Stimulated activated CD8-positive, alpha-beta memory T cell treated with anti-CD3 and anti-CD28 coated beads, Interleukin-7, amount 100 ng/mL, for 4 hours (primary cell): ENCODE measurements at regions not wholly inside any gene's neighbourhood (a gene's known extent, or its start where the extent isn't known, plus 50 kb on each side); places are given as distances from the start of the nearest gene placed in this dataset.

ENCODE experiments used
- DNase-seq, 2 donors: peaks; one replicate each; pipeline ENCODE4 v3.0.0-alpha.2; 2020; ENCODE audit warnings: low read depth in 2 of 2

DNA sequence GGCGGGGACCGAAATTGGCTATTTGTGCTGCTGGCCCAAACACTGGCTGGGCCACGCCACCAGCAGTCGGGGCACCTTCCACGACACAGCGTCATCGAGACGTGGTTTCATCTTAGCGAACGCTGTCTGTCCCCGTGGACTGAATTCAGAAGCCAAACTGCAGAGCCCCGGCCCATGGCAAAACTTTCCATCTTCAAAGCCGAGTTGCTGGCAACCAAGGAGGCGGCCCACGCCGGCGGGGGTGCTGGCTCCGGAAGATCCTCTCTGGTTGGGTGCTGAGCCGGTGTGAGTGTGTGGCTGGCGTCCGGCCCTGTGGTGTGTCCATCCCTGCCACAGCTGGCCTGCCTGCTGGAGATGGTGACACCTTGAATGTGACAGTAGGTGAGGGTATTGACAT lies 96.6 kb upstream of the ADRA2C start:
- DNase-seq: no peak

DNA sequence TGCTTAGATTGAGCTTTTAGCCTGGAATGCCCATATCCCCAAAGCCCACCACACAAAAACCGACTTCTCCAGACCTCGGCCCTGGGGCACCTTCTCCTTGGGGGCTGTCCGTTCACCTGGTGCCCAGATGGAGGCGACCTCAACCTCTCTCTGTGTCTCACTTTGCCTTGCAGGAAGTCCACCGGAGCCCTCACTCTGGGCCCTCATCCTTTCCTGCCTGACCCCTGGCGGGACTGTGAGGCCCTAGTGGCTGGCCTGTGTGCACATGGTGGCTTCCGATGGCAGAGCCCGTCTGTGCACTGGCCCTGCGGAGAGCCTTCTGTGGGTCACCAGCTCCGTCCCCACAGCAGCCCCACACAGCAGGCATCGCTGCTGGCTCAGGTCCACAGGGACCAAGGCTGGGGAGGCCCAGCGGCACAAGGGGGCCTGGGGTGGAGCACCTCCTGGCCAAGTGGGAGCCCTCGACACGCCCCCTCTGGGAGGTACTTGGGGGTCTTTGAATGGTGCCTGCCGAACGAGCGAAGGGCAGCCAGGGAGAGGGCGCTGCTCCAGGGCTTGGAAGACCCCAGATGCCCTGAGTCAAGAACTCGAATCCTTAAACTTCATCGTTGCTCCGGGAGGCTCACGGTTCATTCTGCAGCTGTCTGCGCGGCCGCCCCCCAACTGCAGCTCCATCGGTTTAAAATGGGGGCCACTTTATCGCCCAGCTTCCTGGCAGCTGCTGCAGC lies 97.2 kb upstream of the ADRA2C start:
- no peak for DNase-seq

DNA sequence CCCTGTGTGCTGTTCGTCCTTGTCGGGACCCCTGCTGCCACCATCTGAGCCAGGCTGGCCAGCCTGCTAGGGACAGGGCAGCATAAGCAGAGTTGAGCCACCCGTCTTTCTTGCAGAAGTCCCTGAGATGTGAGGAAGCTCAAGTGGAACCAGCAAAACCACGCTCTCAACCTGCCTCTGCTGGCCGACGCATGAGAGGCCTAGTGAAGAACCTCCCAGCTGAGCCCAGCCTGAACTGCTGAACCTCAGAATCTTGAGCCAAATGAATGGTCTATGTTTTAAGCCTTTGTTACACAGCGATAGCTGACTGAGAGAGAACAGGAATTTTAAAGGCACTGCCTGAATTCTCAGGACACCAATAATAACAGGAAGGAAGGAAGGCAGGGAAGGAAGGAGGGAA lies 98.9 kb upstream of the ADRA2C start:
- DNase-seq: no peak

DNA sequence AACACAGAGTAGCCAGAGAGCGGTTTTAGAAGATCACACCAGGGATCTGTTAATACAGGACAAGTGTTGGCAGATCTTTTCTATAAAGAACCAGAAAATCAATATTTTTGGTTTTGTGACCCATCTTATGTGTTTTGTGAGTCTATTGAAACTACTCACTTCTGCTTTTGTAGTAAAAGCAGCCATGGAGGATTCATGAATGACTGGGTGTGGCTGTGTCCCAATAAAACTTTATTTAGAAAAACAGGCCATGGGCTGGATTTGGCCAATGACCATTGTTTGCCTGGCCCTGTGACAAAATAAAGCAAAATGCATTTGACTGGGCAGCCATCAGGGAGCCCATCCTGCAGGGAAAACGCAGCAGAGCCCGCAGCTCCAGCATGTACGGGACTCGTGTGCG lies 99.9 kb upstream of the ADRA2C start:
- no peak for DNase-seq

DNA sequence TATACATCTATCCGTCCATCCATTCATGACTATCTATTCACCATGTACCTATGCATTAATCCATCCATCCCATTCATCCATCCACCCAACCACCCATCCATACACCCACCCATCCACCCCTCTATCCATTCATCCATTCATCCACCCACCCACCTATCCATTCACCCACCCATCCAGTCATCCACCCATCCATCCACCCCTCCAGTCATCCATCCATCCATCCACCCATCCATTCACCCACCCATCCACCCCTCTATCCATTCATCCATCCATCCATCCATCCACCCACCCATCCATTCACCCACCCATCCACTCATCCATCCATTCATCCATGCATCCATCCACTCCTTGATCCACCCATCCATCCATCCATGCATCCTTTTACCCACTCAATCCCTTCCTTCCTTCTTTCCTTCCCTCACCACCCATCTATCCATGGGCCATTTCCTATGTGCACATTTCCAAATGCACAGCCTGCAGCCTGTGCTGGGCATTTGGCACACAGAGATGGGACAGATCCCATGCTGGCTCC lies 100.8 kb upstream of the ADRA2C start:
- no peak for DNase-seq

DNA sequence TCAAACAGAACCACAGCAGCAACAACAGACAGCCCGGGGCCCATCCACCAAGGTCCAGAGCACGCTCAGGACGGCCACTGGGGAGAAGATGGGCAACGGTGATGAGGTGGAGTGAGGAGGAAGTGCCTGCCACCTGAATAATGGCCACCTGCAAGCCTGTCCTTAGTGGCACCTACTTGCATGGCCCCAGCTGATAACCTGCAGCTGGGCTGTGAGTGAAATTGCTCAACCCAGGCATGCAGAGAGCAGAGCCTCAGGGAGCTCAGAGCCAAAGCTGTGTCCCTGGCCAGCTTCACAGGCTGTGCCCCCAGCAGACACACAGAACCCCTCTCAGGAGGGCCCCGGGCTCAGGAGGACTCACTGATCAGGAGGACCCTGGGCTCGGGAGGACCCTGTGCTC lies 102.4 kb upstream of the ADRA2C start:
- DNase-seq: no peak

DNA sequence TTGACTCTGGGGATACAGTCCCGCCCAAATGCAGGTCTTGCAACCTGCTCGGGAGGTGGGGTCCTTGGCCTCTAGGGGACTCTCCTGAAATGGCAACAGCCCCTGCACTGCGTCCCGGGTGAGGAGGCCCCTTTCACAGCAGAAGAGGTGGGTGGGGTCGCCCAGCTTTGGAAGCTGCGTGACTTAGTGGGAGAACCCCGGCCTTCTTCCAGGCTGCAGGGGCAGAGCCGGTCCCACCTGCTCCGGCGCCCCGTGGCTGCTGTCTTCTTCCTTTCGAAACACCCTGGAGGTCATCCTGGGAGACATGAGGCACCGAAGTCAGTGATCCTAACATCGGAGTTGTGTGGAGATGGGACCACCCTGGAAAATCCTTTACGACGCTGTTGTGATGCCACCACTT lies 103.7 kb upstream of the ADRA2C start:
- DNase-seq: no peak

DNA sequence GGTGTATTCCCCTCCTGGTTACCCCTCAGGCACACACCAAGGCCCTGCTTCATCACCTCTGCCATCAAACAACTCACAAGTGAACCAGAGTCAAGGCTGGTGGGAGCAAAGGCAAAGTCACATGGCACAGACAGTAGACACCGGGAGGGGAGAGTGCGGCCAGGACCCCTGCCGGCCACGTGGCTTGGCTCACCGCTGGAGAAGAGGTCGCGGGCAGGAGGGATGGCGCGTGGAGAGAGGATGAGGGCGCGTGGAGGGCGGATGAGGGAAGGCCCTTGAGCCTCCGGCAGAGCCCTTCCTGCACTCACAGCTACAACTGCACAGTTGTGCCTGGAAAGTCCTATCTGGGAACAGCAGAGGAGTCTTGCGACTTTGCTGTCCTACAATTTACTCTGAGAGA lies 104.2 kb upstream of the ADRA2C start:
- DNase-seq: no peak

DNA sequence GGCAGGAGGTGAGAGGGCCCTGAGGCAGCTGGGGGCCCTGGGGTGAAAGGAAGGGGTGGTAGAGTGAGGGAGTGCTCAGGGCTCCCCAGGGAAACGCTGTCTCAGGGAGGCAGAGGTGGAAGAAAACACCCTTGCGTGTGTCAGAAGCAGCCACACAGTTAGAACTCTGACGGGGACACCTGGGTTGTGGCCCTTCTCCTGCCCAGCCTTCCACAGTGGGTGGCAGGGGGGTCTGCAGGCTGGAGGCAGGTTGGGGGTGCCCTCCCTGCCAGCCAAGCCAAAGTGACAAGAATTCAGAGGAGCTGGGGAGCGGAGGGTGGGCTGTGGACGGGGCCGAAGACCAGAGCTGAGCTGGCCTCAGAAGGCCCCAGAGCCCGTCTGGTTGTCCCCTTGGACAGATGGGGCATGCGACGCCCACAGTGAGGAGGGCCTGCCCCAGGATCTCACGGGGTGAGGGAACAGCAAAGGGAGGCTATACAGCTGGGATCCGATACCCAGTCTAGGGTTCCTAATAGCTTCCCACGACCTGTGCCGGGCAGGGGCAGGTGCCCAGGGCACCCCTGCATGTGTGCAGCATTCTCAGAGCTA lies 105.2 kb upstream of the ADRA2C start:
- DNase-seq: no peak

DNA sequence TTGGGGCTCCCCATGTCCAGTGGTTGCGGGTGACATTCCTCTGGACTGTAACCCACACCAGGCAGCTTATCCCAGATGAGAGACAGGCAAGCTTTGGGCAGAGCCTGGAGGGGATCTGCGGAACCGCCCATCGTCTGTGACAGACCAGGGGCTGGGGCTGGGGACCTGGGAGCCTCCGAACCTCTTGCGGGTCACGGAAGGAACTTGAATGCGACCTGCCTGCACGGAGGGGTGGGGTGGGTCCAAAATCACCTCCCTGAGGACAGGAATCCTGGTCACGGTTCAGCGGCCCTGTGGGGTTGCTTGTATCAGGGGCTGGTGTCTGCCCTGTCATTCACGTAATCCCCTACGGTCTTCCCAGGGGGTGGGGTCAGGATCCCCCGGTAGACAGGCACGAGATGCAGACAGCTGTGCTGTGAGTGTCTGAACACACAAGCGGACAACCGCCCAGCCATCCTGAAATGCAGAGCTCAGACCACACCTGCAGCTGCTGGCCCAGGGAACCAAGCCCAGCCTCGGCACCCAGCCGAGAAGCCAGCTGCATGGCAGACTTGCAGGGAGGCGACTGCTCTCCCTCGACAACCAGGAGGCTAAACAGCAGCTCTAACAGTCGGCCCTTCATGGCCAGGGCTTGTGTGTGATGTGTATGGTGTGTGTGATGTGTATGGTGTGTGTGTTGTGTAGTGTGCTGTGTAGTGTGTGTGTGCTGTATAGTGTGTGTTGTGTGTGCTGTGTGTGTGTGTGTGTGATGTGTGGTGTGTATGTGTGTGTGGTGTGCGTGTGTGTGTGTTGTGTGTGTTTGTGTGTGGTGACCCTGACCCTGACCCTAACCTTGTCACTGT lies 105.9 kb upstream of the ADRA2C start:
- DNase-seq: no peak

DNA sequence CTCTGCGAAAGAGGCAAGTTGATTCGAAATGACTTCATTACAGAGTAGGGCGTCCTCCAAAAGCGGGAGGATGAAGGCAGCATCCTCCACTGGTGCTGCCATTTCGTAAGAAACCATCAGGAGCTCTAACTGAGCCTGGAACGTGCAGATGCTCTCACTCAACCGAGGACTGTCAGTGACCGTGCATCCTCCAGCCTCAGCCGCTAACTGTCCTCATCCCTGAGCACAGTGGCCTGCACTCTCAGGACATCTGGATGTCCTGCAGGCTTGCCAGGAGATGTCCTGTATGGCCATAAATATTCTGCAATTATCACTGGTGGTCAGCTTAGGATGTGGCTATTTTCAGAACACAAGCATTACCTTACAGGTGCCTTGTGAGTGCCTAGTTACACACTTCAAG lies 107.1 kb upstream of the ADRA2C start:
- no peak for DNase-seq

DNA sequence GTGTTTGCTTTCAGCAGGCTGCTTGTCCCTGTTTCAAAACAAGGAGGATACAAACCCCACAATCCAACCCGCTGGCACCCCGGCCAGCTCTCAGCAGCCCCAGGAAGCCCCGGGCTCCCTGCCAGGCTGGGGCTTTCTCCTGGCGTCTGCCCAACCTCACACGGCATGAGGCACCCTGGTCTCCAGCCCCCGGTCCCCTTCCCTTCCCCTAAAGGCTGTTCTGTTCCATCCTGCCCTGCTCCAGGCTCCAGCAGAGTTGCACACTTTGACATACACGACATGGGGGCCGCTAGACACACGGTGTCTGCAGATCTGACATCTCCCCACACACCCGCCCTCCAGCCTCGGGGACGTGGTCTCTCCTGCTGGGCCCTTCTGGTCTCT lies 107.7 kb upstream of the ADRA2C start:
- no peak for DNase-seq

DNA sequence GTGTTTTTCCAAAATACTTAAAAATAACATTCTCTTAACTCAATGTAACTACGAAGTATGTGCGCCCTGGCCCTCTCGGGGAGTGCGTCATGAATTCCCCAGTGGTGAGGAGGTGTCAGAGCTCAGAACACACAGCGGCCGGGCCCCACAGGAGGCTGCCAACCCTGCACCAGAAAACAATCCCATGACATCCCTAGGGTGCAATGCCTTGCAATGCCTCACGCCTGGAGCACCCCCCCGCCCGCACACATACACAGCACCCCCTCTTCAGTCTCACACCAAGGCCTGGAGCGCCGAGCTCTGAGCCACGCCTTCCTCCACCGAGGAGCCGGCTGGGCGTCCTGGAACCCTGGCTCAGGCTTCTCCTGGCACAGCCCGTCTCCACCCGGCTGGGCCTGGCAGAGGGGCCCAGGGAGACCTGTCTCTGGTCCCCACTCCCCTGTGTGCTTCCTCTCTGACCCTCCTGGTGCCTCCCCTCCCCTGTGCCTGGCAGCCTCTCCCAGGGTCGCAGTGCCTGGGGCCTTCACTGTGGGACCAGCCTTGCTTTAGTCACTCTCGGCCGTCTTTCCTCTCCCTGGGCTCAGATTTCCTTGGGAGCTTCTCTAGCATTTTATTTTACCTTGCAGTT lies 108.2 kb upstream of the ADRA2C start:
- no peak for DNase-seq

DNA sequence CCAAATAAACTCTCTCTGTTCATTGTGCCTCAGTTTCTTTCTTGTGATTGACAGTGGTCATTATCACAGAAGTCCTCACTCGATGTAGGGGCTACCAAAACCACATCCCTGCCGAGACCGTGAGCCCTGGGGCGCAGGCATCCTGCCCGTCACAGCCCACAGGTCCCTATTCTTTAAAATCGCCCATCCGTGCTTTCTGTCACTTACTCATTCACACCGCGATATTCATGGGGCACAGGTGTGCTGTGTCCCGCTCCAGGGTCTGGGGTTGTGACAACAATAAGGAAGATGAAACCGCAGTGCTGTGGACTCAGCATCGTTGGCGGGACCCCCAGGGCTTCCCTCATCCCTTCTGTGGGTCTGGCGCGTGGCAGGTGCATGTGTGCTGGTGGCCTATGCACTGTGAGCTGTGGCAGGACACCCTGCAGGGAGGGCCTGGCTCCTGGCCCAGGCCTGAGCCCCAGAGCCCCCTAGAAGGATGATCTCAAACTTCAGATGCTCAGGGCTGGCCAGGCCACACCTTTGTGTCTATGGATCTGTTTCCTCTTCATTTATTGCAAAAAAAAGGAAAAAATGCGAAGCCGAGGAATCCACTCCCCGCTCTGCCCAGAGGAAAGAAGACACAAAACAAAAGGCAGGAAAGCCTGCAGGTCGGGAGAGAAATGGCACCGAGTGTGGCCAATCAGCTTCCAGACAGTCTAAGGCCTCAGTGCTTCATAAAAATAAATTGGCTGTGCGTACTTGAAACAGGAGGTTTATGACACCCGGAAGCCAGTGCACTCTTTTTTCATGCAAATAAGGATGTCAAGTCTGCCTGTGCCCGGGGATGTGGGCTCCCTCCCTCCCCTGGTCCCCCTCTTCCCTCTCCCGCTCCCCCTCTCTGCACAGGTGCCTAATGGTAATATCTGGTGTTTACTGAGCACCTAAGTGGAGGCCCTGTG lies 109.5 kb upstream of the ADRA2C start:
- DNase-seq: no peak

DNA sequence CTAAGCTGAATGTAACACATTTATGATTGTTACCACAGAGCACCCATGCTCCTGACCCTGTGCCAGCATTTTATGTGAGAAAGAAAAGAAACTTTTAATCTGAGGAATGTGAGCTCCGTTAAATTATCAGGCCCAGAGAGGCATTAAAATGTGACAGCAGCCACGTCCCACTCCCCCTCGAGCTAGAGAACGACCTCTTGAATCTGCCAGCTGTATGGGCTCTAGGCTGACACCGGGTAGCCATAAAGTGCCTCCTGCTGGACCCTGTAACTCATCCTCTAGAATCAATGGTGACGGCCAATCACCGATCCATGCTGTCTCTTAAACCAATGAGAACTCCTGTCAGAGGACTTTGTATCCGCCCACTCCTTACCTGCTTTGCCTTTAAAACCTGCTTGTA lies 110.2 kb upstream of the ADRA2C start:
- no peak for DNase-seq

DNA sequence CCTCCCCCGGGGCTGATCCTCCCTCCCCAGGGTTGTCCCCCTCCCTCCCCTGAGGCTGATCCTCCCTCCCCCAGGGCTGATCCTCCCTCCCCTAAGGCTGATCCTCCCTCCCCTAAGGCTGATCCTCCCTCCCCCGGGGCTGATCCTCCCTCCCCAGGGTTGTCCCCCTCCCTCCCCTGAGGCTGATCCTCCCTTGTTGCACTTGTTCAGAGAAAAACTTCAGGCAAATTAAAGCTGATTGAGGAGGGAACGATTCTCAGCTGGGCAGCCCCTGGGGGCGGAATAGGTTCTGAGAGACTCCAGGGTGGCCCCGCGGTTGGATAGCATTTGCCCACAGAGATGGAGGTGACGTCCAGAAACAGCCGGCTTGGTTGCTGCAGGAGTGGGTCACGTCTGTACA lies 110.7 kb upstream of the ADRA2C start:
- DNase-seq: no peak

DNA sequence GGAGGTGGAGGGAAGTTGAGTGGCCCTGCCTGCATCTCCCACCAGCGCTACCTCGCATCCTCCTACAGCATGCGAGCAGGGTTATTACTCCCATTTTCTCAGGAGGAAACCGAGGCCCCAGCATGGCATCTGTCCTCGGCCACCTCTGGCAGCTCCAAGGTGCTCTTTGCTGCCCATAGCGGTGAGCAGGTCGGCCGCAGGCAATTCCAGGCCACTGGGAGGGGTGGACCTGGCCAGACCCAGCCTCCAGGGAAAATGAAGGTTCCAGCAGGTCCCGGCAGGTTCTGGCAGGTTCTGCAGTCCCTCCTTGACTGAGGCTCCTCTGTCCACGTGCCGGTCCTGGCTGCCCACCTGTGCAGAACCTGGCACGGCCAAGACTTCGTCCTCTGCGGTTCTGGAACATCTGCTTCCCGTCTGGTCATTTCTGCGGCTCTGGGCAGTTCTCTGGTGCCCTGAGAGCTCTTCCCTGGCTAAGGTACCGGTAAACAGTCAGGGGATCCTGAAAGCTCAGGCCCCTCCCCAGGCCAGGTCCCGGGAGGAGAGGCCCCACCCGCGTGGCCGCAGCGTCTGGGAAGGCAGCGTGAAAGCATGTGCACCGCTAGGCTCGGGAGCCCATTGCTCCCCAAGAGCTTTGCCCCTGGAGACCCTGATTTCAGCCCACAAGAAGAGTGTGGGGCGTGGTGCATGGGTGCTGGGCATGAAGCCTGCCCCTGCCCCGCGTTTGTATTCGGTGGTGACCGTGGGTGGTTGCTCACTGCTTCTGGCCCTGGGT lies 112.0 kb upstream of the ADRA2C start:
- no peak for DNase-seq

DNA sequence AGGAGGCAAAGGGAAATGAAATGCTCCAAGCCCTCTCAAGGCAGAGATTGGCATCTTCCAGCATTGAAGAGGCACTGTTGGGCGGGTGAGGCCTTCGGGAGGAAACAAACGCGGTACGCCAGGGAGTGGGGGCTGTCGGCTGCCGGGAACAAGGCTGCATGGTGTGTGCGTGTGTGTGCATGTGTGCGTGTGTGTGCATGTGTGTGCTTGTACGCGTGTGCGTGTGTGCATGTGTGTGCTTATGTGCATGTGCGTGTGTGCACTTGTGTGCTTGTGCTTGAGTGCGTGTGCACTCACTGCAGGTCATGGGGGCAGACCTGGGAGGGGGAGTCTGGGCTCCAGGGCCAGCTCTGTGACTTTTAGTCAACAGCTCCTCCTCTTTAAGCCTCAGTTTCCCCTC lies 113.6 kb upstream of the ADRA2C start:
- no peak for DNase-seq

DNA sequence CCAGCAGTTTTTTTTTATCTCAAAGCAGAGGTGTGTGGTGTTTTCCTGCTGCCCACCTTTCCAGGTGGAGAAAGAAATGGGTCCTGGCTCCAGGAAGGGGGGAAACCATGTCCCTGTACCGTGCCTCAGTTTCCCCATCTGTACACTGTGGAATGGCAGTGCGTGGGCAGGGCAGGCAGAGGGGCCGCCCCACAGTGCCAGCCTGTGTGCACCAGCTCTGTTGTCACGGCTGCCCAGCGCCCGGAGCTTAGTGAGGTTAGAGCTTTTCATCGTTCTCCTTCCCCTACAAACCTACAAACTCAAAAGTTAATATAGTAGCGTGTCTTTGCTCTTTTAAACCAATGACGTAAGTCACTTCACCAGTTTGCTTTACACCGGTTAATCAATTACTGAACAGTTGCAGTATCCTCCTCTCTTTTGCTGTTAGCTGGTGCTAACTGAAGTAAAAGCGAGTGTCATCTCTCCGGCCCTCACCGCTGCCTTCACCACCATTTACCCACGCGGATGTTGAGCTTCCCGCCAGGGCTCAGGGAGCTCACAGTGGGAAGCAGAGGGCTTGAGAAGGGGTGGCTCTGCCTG lies 114.8 kb upstream of the ADRA2C start:
- no peak for DNase-seq

DNA sequence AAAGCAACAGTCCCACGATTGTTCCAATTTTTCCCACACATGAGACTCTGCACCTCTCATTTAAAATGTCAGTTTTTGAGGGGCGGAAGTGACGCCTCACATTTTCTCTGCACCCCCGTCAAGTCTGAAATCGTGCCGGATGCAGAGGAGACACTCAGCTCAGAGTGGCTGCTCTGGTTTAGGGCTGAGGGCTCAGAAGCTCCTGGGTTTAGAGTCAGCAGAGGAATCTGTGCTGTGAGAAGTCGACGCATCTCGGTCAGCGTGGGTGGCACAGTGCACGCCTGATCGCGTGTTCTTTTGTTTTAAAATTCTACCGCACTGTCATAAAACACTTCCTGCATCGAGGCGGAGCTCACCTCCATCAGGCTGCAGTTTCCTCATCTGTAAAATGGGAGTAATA lies 116.7 kb upstream of the ADRA2C start:
- DNase-seq: no peak
